ENCODE measurements at regions not wholly inside any gene's neighbourhood (a gene's known extent, or its start where the extent isn't known, plus 50 kb on each side); places are given as distances from the start of the nearest gene placed in this dataset.

DNA sequence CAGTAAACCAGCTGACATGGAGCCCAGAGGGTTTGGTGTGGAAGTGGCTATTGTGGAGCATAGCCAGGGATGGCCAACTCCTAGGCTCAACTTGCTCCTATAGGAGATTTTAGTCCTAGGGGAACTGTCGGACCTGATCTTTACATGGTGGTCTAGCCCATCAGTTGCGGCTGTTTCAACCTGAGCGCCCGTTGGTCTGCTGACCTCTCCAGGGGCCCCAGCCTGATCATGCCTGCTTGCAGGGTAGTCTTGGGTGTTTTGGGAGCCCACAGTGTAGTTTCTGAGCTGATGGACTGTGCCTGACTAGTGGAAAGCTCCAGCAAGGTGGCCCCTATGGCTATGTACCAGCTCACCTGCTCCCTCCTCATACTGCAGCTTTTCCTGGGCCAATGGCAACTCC is 597.0 kb downstream of the IQCM start:
- no peak overlapping the region for H3K27ac ChIP-seq
- H3K4me1 ChIP-seq = no peaks in the 10 kb centered on the region
- H3K4me3 ChIP-seq = no peak overlapping the region
- ChIA-PET POLR2A (no interaction called here), CTCF (interaction anchor here (0.6 kb wide), 1 partner anchor 10 kb away, joined by 3 read pairs; no protein-coding TSS in a partner anchor)
- TF ChIP-seq HOXA7 (CRISPR knock-in tag; IDR thresholded peaks at IDR 0.05) = no peak
- TF ChIP-seq, protein P1, sequence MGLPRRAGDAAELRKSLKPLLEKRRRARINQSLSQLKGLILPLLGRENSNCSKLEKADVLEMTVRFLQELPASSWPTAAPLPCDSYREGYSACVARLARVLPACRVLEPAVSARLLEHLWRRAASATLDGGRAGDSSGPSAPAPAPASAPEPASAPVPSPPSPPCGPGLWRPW (IDR thresholded peaks at IDR 0.05) = no peak
- TF ChIP-seq, protein P2, sequence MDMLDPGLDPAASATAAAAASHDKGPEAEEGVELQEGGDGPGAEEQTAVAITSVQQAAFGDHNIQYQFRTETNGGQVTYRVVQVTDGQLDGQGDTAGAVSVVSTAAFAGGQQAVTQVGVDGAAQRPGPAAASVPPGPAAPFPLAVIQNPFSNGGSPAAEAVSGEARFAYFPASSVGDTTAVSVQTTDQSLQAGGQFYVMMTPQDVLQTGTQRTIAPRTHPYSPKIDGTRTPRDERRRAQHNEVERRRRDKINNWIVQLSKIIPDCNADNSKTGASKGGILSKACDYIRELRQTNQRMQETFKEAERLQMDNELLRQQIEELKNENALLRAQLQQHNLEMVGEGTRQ (IDR thresholded peaks at IDR 0.05) = no peak
- TF ChIP-seq SREBF2 (IDR thresholded peaks at IDR 0.05) = no peak
- TF ChIP-seq NPAS2 (CRISPR knock-in tag; IDR thresholded peaks at IDR 0.05; ENCODE audit: borderline replicate concordance) = no peak
- H3K4me2 ChIP-seq = no peak overlapping the region
- H3K9me3 ChIP-seq = no peaks in the 10 kb centered on the region
- no peak for FAIRE-seq
- ATAC-seq = no peak
- no peak for DNase-seq (ENCODE audit: low read depth in 1 of 2, low spot score in 1 of 2)
- WGBS (ENCODE audit: missing lambda C conversion rate) = 0% methylated on average over 2 of the region's 4 CpGs

DNA sequence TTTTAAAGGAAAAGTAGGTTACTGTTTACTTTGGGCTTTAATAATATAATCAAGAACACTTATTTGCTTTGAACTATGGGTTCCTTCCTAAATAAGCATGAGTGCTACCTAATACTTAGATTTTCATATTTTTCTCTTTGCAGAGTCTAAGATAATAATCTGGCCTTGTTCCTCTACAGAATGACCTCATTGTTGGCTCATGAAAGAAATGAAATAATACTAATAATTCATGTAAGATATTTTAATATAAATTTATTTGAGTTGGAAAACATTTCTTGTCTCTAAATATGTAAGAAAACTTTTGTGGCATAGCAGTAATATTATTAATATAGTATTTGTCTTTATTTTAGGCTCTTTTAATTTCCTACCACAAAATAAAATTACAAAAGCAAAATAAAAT is 601.3 kb downstream of the IQCM start:
- H3K4me2 ChIP-seq = no peak overlapping the region
- ChIA-PET CTCF (no interaction called here), POLR2A (no interaction called here)
- H3K4me3 ChIP-seq = no peak overlapping the region
- TF ChIP-seq ZSCAN20 (CRISPR knock-in tag; IDR thresholded peaks at IDR 0.05) (no peak), KDM1A (IDR thresholded peaks at IDR 0.05; ENCODE audit: low read depth) (no peak), NPAS2 (CRISPR knock-in tag; IDR thresholded peaks at IDR 0.05; ENCODE audit: borderline replicate concordance) (no peak), JUN (IDR thresholded peaks at IDR 0.05) (no peak), HEYL (CRISPR knock-in tag; IDR thresholded peaks at IDR 0.05) (no peak), BCL3 (IDR thresholded peaks at IDR 0.05) (no peak), POLR2AphosphoS2 (conservative IDR thresholded peaks at IDR 0.05; ENCODE audit: low read length) (no peak), RFX5 (IDR thresholded peaks at IDR 0.05) (no peak)
- H3K4me1 ChIP-seq = no peaks in the 10 kb centered on the region
- H3K27ac ChIP-seq = no peak overlapping the region
- FAIRE-seq (no peak), ATAC-seq (no peak), DNase-seq (ENCODE audit: low read depth in 1 of 2, low spot score in 1 of 2) (no peak)
- H3K9me3 ChIP-seq = no peaks in the 10 kb centered on the region

GRCh38 chr4:149211876-149212275 is 603.8 kb downstream of the IQCM start:
- Histone ChIP-seq H3K4me2 (no peak overlapping the region), H3K4me1 (no peaks in the 10 kb centered on the region), H3K27ac (no peak overlapping the region), H3K4me3 (no peak overlapping the region), H3K9me3 (no peaks in the 10 kb centered on the region)
- ChIA-PET CTCF (no interaction called here), POLR2A (no interaction called here)
- DNase-seq (ENCODE audit: low read depth in 1 of 2, low spot score in 1 of 2) (no peak), ATAC-seq (no peak), FAIRE-seq (no peak)
- TF ChIP-seq POLR2A (IDR thresholded peaks at IDR 0.05; ENCODE audit: low read length) (no peak), JUNB (IDR thresholded peaks at IDR 0.05) (no peak), FOSL2 (IDR thresholded peaks at IDR 0.05) (no peak), FOSL2 (CRISPR knock-in tag; IDR thresholded peaks at IDR 0.05) (no peak), EHF (CRISPR knock-in tag; IDR thresholded peaks at IDR 0.05) (no peak), ZNF302 (CRISPR knock-in tag; IDR thresholded peaks at IDR 0.05) (no peak), ATOH8 (CRISPR knock-in tag; IDR thresholded peaks at IDR 0.05; ENCODE audit: low read depth) (no peak), SMC3 (IDR thresholded peaks at IDR 0.05) (no peak), CBX8 (IDR thresholded peaks at IDR 0.05) (no peak), RFX5 (IDR thresholded peaks at IDR 0.05) (no peak), CHD4 (IDR thresholded peaks at IDR 0.05; ENCODE audit: borderline replicate concordance) (no peak), CHD2 (IDR thresholded peaks at IDR 0.05; ENCODE audit: low read length, partially characterized antibody) (no peak), HOXB13 (CRISPR knock-in tag; IDR thresholded peaks at IDR 0.05; ENCODE audit: low read depth) (no peak), JUN (IDR thresholded peaks at IDR 0.05) (no peak)
- TF ChIP-seq, protein P3, sequence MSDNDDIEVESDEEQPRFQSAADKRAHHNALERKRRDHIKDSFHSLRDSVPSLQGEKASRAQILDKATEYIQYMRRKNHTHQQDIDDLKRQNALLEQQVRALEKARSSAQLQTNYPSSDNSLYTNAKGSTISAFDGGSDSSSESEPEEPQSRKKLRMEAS (IDR thresholded peaks at IDR 0.05) = no peak
- 0% methylated on average over 1 of the region's 1 CpG for WGBS (ENCODE audit: missing lambda C conversion rate)
